HFF-Myc (cell line): ENCODE measurements at regions not wholly inside any gene's neighbourhood (a gene's known extent, or its start where the extent isn't known, plus 50 kb on each side); places are given as distances from the start of the nearest gene placed in this dataset.

Experiments
- DNase-seq: peaks from one replicate; pipeline ENCODE4 v3.0.0-alpha.2; 2011; ENCODE audit warnings: low read depth; ENCODE audit errors: extremely low read depth
- H3K4me3 ChIP-seq: replicated peaks from 2 replicates; pipeline ENCODE4 v1.5.1; 2011; ENCODE audit warnings: low read depth, mild to moderate bottlenecking, control low read depth, low read length
- TF ChIP-seq, protein P1 (sequence below): IDR thresholded peaks from 2 replicates; pipeline ENCODE4 v1.5.1; 2012; ENCODE audit warnings: mild to moderate bottlenecking, low read depth, low read length, control low read depth; ENCODE audit errors: missing control alignments

DNA sequence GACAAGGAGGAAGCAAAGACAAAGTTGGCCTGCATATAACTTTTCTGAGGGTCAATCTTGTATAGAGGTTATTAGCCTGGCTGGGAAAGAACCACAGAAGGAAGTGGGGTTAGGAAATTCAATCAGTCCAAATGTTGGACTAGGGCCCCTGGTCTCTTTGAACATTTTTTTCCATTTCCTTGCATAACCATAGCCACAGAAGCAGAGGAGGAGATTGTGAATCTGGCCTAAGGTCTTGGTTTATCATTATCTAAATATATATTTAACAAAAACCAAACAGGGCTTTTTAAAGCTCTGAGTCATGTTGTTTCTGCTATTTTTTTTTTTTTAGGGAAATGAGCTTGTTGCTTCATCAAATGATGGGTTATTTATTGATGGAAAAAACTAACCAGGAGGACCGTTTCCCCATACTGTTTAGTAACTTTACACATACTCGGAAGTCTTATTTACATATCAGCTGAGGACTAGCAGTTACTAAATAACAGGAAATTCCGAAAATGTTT, 97.7 kb upstream of the ACSL4 start:
- TF ChIP-seq, protein P1, sequence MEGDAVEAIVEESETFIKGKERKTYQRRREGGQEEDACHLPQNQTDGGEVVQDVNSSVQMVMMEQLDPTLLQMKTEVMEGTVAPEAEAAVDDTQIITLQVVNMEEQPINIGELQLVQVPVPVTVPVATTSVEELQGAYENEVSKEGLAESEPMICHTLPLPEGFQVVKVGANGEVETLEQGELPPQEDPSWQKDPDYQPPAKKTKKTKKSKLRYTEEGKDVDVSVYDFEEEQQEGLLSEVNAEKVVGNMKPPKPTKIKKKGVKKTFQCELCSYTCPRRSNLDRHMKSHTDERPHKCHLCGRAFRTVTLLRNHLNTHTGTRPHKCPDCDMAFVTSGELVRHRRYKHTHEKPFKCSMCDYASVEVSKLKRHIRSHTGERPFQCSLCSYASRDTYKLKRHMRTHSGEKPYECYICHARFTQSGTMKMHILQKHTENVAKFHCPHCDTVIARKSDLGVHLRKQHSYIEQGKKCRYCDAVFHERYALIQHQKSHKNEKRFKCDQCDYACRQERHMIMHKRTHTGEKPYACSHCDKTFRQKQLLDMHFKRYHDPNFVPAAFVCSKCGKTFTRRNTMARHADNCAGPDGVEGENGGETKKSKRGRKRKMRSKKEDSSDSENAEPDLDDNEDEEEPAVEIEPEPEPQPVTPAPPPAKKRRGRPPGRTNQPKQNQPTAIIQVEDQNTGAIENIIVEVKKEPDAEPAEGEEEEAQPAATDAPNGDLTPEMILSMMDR: no peak
- H3K4me3 ChIP-seq: no peak overlapping the region
- DNase-seq: no peak

- TF ChIP-seq, protein P1: no peak
- no peak overlapping the region for H3K4me3 ChIP-seq
- DNase-seq: no peak
These were observed 98.4 kb upstream of the ACSL4 start for GRCh38 chrX:109831326-109831985.

GRCh38 chrX:109839694-109840567, 106.9 kb upstream of the ACSL4 start:
- TF ChIP-seq, protein P1: peak; percentile 20
- H3K4me3 ChIP-seq: no peak overlapping the region
- no peak for DNase-seq

DNA sequence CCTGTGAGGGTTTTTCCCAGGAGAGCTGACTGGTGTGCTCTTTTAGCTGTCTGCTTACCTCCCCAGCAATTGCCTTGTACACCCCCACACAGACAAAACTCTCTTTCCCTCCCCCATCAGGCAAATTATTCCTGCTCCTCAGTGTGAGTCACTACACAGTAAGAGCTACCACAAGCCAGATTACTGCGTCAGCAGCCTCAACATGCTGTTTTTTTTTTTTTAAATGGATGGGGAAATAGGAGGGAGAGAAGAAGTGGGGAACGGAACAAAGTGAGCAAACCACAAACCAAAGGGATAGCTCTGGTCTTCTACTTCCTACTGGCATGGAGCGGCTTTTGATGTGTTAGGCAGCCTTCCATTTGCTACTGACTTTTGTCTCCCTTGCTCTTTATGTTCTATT, 107.5 kb upstream of the ACSL4 start:
- TF ChIP-seq, protein P1: no peak
- peak; percentile 85 for DNase-seq
- H3K4me3 ChIP-seq: no peak overlapping the region

DNA sequence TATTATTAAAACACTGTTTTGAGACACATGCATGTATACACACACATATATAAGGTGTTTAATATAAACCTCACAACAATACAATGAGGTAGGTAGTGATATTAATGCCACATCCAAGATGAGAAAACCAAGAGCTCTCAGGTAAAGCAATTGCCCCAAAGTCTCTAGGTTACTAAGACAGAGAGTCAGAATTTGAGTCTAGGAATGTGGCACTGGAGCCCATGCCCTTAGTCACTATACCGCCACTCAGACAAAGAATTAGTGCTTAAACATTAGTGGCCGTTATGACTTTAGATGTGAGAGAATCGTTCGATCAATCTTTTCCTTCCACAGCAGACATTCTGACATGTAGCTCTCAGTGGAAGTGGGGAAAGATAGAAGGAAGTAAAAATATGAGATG, 108.2 kb upstream of the ACSL4 start:
- no peak for DNase-seq
- no peak overlapping the region for H3K4me3 ChIP-seq
- TF ChIP-seq, protein P1: no peak

DNA sequence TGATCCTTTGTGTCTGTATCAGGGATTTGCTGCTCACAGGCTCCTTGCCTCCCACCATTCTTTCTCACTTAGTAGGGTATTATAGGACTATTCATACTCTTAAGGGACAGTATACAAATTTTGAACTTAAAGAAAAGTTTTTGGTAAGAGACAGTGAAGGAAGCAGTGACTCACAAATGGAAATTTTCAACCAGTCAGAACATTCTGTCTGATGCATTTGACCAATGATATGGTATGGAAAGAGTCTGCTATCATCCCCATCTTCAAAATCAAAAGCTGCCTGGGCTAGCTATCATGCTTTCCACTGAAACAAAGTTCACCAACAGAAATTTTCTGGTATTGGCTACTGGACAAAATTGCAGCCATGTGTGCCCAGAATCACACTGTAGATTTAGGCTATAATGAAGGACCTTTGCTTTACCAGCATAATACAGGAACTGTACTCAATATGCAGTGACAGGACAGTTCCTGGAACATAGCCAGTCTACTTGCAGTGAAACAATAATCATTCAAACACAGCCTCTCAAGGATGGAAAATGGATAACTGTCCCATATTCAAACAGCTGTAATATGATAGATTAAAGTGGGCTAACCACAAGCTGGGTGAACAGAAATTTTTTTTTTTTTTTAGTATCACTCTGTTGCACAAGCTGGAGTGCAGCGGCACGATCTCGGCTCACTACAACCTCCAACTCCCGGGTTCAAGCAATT, 109.0 kb upstream of the ACSL4 start:
- TF ChIP-seq, protein P1: no peak
- no peak overlapping the region for H3K4me3 ChIP-seq
- no peak for DNase-seq
